ENCODE measurements at regions not wholly inside any gene's neighbourhood (a gene's known extent, or its start where the extent isn't known, plus 50 kb on each side); places are given as distances from the start of the nearest gene placed in this dataset.
"Not testable (repeated sequence)": the region's sequence is repeated elsewhere in the genome, so short reads cannot be mapped to it uniquely, and the experiment has no call there.

GRCh38 chr6:106884576-106884975, 90.0 kb downstream of the CD24 start:
- no peak for DNase-seq (ENCODE audit: low spot score)

- peak; percentile 9 for DNase-seq (ENCODE audit: low spot score)
Observed at GRCh38 chr6:106883808-106884262, 90.7 kb downstream of the CD24 start.

DNA sequence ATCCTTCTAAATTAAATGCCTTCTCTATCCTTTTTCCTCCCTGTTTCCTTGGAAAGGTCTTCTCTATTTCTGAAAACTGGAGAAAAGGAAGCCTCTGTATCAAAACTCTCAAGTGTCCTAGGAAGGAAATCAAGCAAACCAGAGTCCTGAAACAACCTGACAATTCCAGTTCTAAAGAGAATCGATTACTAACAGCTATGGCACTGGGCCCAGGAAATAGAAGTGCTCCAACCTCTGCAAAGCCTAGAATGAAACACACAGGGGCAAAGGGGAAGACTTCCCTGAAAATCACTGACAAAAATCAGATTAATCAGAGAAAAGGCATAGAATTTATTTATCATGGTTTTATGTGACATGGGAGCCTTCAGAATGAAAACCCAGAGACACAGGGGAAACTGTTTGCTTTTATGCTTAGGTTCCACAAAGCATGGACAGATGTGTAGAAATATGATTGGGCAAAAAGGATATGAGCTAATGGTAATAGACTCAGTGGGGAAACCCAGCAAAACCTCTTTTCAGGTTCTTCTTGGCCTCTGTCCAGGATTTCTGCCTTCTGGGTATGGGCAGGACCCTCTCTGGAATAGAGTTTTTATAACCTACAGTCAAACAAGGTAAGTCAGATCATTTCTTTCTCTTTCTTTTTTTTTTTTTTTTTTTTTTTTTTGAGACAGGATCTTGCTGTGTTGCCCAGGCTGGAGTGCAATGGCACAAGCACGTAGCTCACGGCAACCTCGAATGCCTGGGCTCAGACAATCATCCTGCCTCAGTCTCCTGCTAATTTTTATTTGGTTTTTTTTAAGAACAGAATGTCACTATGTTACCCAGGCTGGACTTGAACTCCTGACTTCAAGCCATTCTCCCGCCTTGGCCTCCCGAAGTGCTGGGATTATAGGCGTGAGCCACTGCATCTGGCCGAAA, 91.7 kb downstream of the CD24 start:
- DNase-seq (ENCODE audit: low spot score) = no peak

GRCh38 chr6:106882138-106882537, 92.4 kb downstream of the CD24 start:
- no peak for DNase-seq (ENCODE audit: low spot score)

DNA sequence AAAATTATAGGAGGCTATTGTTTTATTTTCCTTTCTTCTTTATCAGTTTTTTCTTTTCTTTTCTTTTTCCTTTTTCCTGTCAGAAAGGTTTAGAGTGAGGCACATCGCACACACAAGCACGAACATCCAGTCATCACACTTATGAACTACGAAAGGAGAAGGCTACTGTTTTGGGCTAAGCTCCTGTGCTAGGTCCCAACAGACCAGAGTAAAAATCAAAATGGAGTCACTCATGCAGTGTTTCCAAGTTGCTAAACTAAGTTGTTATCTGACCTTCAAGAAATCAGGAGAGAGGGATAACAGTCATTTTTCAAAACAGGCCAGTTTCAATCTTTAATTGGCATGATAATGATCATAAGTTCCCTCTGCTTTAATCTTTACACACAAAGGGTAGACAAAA, 93.6 kb downstream of the CD24 start:
- no peak for DNase-seq (ENCODE audit: low spot score)

DNA sequence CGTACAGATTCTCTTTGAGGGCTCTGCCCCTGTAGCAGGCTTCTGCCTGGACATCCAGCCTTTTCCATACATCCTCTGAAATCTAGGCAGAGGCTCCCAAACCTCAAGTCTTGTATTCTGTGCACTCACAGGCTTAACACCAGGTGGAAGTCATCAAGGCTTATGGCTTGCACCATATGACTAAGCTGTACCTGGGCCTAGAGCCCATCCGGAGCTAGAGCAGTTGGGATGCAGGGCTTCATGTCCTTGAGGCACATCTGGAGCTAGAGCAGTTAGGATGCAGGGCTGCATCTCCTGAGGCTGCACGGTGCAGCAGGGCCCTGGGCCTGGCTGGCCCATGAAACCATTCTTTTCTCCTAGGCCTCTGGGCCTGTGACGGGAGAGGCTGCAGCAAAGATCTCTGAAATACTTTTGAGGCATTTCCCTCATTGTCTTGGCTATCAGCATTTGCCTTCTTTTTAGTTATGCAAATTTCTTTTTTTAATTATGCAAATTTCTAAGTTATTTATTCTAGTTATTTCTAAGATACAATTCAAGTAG, 98.7 kb downstream of the CD24 start:
- no peak for DNase-seq (ENCODE audit: low spot score)

- no peak for DNase-seq (ENCODE audit: low spot score)
Observed at GRCh38 chr6:106874481-106874880, 100.0 kb downstream of the CD24 start.

DNA sequence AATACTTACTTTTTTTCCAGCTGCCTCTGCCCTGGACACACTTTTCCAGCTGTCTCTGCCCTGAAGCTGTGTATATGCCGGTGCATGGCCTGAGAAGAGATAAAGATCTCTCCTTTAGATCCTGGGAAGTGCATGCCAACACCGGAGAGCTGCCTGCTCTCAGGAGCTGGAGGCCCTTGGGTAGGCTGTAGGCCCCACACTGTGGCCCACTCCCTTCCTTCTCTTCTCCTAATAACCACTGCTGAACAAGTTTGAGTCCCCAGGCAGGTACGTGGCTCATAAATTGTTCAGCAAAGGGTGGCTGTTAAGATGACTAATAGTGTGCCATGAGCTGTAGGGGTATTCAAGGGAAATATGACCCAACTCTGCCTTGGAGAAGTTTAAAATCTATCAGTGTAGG, 102.5 kb downstream of the CD24 start:
- peak; percentile 18 for DNase-seq (ENCODE audit: low spot score)

DNA sequence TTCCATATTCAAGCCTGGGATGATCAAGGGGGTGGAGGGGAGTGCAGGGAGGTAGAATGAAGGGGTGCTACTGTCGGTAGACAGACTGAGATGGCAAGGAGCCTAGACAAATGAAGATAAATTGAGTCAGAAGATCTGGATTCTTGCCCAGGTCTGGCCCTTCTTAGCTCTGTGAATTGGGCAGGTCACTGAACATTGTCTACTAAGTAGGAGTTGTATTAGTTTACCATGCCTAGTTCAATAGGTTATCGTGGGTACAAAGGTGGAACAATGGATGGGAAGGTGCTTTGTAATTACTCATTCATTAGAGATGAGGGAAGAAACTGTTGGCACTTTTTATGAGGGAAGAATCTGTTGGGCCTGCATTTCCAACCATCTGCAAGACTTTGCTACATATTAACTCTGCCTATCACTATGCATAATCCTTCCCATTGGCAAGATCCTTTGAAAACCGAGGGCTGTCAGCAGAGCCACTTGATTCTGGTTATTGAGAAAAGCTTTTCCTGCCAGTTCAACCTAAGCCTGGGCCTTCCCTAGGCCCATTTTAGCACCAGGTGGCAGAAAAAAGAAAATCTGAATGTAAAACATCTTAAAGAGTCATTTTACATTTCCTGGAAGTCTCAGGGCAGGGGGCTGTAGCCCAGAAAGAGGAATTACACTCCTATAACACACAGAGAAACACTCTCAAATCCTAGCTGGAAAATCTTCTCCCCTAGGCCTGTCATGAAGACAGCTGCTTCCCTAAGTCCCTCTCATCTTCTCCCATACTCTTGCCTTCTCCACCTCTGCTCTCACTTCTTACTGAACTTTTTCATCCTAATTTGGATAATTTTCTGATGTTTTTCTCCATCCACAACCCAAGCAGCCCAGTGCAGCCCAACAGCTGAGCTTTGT, 103.5 kb downstream of the CD24 start:
- DNase-seq (ENCODE audit: low spot score) = no peak

DNA sequence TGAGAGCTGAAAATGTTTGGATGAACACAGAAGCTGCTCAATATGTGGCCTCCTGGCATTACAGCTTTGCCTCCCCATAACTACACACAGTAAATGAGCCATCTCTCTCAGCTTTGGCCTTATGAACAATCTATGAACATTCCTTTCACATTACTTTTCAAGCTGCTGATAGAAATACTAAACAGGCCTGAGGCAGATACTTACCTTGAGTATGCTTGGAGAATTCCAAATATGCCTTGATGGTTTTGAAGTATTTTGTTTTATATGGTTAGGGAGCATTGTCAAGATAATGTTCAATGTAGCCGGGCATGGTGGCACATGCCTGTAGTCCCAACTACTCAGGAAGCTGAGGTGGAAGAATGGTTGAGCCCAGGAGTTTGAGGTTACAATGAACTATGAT, 104.5 kb downstream of the CD24 start:
- peak; percentile 45 for DNase-seq (ENCODE audit: low spot score)

- no peak for DNase-seq (ENCODE audit: low spot score)
Observed at GRCh38 chr6:106869203-106869602, 105.3 kb downstream of the CD24 start.

- no peak for DNase-seq (ENCODE audit: low spot score)
Observed at GRCh38 chr6:106866875-106867658, 107.5 kb downstream of the CD24 start.

- DNase-seq (ENCODE audit: low spot score) = no peak
Observed at GRCh38 chr6:106862858-106863257, 111.7 kb downstream of the CD24 start.

- DNase-seq (ENCODE audit: low spot score) = no peak
Observed at GRCh38 chr6:106860940-106861339, 113.6 kb downstream of the CD24 start.

DNA sequence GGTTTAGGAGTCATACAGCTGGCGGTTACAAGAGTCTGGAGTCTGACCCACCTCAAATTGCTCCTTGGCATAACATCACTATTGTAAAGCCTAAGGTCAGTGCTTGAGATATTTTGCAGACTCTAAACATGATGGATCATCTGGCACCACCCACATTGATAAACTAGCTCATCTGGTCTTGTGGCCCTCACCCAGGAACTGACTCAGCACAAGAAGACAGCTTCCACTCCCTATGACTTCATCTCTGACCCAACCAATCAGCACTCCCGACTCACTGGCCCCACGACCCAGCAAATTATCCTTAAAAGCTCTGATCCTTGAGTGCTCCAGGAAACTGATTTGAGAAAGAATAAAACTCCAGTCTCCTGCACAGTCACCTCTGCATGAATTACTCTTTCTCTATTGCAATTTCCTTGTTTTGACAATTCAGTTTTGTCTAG, 115.9 kb downstream of the CD24 start:
- DNase-seq (ENCODE audit: low spot score) = peak; percentile 62

DNA sequence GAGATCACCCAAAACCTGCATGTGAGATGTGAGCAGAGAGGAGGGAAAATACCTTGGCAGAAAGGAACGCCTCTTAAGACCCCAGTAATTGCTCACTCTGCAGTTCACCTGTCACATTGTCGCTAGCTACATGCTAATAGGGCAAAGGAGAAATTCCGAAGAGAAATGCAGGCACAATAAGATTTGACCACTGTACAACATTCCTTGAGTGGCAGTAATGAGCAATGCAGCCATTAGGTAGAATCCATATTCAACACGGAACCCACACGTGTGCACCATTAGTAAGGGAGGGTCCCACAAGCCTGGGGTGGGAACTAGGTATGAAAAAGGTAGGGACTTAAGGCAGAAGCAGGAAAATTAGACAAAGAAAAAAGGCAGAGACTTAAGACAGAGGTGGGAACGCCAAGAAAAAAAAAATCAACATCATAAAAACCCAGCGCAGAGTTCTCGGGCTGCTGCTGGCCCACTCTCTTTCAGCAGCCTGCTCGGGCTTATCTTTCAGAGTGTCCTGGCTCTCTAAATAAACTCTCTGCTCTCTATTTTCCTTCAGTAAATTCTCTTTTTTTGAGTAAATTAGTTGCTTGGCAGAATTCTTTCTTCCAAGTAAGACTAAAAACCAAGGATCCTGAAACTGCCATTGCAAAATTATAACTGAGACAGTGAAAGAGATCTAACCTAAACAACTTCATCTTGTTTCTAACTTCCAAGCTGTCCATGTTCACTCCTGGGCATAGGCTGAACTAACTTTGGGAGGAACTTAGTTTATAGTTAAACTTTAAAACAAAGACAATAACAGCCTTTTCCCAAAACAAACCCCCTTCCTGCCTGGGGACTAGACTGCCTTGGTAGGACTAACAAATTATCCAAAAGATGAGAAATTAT, 116.5 kb downstream of the CD24 start:
- DNase-seq (ENCODE audit: low spot score) = no peak

DNA sequence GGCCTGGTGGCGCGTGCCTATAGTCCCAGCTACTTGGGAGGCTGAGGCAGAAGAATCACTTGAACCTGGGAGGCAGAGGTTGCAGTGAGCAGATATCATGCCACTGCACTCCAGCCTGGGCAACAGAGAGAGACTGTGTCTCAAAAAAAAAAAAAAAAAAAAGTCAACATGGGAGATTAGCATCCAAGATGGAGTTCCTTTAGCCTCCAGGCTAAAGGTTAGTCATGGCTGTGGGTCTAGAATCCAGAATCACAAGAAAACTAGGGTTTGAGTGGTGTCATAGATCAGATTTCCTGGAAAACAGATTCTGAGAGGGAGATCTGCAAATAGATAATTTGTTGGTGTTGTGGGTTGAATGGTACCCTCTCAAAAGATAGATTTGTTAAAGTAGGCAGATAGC, 117.2 kb downstream of the CD24 start:
- DNase-seq (ENCODE audit: low spot score) = not testable (repeated sequence)

DNA sequence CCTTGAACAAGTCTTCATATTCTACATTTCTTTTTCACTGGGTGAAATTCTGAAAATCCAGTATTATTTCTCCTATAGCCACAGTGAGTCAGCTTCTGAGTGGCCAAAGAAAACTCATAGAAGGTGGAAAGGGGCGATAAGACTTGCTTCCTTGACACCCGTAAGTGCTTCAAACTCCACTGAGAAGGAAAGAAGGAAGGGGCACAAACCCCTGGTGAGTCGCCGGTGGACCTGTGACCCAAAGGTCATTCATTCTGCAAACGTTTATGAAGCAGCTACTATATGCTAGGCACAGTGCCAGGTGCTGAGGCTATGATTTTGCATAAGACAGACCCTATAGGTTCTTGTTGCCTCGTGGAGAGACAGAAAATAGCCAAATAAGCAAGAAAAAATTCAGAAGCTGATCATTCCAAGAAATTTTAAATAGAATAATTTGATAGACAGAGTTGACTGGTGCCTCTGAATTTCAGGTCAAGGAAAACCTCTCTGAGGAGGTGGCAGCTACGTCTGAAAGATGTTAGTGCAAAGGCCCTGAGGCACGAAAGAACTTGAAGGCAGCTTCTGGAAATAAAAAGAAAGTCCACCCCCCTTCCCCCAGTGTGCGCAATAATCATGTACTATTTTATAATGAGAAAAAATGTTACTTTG, 118.2 kb downstream of the CD24 start:
- DNase-seq (ENCODE audit: low spot score) = no peak

DNA sequence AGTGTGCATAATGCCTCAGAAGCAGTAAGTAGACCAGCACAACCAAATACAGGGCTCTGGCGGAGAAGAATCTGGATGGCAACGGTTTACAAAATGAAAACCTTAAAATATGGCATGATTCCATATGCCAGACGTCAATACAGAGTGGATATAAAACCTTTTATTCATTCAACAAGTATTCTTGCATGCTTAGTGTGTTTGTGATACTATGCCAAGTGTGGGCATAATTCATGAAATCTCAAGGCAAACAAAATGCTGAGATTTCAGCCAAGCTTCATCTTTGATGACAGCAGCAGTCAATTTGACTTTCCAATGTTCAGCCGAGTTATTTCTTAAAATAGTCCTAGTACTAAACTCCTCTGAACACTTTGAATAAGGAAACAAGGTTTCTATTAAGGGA, 119.4 kb downstream of the CD24 start:
- DNase-seq (ENCODE audit: low spot score) = no peak
